ENCODE measurements at regions not wholly inside any gene's neighbourhood (a gene's known extent, or its start where the extent isn't known, plus 50 kb on each side); places are given as distances from the start of the nearest gene placed in this dataset.

DNA sequence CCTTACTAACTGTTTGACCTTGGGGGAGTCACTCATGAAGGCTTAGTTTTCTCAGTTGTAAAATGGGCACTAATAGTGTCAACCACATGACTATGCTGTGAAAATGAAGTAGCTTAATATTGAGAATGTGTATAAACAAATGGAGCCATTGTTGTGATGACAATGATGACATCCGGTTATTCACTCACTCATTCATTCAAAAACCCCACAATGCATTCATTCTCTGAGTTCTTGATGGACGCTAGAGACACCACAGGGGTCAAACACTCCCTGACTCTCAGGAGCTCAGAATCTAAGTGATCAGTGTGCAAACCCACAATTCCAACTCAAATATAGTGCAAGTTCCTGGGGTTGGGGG, 138.9 kb downstream of the FOXD2 start:
- H3K4me1 ChIP-seq, result peaks cover 15% of the 10 kb centered on the region
- intact Hi-C loops (cut with DNase I; ENCODE audit: low total_unique reads), result no loop called here
- DNase-seq, result no peak
- H3K27me3 ChIP-seq, result no peaks in the 10 kb centered on the region
- no peak overlapping the region for H3K27ac ChIP-seq
- WGBS, 2 donors, result 47 to 49% methylated on average over 2 of the region's 2 CpGs
- H3K9me3 ChIP-seq, result no peaks in the 10 kb centered on the region
- H3K4me3 ChIP-seq, result no peak overlapping the region
- TF ChIP-seq, protein P1, sequence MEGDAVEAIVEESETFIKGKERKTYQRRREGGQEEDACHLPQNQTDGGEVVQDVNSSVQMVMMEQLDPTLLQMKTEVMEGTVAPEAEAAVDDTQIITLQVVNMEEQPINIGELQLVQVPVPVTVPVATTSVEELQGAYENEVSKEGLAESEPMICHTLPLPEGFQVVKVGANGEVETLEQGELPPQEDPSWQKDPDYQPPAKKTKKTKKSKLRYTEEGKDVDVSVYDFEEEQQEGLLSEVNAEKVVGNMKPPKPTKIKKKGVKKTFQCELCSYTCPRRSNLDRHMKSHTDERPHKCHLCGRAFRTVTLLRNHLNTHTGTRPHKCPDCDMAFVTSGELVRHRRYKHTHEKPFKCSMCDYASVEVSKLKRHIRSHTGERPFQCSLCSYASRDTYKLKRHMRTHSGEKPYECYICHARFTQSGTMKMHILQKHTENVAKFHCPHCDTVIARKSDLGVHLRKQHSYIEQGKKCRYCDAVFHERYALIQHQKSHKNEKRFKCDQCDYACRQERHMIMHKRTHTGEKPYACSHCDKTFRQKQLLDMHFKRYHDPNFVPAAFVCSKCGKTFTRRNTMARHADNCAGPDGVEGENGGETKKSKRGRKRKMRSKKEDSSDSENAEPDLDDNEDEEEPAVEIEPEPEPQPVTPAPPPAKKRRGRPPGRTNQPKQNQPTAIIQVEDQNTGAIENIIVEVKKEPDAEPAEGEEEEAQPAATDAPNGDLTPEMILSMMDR (IDR thresholded peaks at IDR 0.05), result no peak
- TF ChIP-seq POLR2A (IDR thresholded peaks at IDR 0.05), result no peak
- no peaks in the 10 kb centered on the region for H3K36me3 ChIP-seq (ENCODE audit: low read depth, missing control alignments)

DNA sequence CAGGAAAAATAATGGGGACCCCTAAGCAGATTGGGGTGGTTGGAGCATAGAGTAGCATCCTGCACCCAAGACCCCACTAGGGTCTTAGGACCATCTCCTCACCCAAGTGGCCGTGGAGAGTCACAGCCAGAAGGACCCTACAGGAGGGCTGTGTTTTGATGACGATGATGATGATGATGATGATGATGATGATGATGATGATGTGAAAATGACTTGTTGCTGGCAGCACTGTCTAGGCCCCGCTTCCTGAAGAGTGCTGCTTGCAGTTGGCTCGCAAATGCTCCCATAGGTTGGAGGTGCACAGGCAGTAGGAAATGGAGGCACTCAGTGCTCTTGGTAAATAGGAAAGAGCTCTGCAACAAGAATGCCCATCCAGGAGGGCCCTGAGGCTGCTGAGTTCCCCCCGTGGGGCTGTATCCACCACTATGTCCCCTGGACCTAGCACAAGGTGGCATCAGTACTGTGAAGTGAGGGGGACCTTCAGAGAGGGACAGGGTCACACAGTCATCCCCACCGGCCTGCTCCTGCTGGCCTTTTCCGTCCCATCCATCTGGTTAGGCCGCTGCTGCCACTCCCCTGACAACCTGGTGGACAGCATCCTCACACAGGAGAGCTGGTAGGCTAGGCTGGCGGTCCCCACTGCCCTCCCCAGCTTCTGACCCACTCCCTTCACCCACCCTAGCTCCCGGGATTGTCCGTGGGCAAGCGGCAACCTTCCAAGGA, 139.6 kb downstream of the FOXD2 start:
- Histone ChIP-seq H3K4me1 (peaks cover 15% of the 10 kb centered on the region), H3K4me3 (no peak overlapping the region), H3K36me3 (ENCODE audit: low read depth, missing control alignments) (no peaks in the 10 kb centered on the region), H3K27ac (no peak overlapping the region), H3K27me3 (no peaks in the 10 kb centered on the region), H3K9me3 (no peaks in the 10 kb centered on the region)
- DNase-seq, result no peak
- WGBS, 2 donors, result 79 to 86% methylated on average over 11 to 12 of the region's 12 CpGs
- TF ChIP-seq, protein P1 (IDR thresholded peaks at IDR 0.05), result no peak
- no peak for TF ChIP-seq POLR2A (IDR thresholded peaks at IDR 0.05)
- intact Hi-C loops (cut with DNase I; ENCODE audit: low total_unique reads), result no loop called here

DNA sequence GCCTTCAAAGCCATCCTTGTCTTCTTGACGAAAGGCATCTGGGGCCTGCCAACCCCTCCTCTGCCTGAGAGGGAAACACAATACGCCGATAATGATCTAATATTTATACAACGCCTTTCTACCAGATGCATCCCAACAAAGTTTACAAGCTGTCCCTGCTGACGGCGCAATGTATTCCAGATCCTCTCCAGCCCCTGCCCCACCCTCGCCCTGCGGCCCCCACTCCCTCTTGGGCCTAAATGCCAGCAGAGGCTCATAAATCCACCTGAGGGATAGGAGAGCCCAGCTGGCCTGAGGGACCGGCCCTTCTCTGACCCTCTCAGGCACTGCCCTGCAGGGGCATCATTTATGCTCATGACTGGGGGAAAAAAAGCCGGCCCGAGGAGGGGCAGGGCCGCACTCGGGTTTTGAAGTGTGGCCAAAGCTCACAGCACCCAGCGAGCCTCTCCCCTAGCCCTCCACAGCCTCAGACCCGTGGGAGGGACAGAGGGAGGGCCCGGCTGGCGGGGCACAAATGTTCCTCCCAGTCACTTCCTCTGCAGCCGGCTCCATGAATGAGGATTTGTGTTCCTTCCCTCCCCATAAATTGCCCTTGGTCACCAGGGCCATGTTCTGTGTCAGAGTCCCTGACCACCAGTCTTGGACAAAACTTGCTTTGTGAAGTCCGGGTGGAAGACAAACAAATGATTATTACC, 140.3 kb downstream of the FOXD2 start:
- Histone ChIP-seq H3K4me3 (no peak overlapping the region), H3K27ac (peak overlapping the region in 1 of 2 donors; percentile 15), H3K36me3 (ENCODE audit: low read depth, missing control alignments) (no peaks in the 10 kb centered on the region), H3K27me3 (no peaks in the 10 kb centered on the region), H3K4me1 (peaks cover 15% of the 10 kb centered on the region), H3K9me3 (no peaks in the 10 kb centered on the region)
- intact Hi-C loops (cut with DNase I; ENCODE audit: low total_unique reads), result no loop called here
- peak; percentile 75 for DNase-seq
- 38 to 41% methylated on average over 18 to 19 of the region's 19 CpGs for WGBS, 2 donors
- no peak for TF ChIP-seq POLR2A (IDR thresholded peaks at IDR 0.05)
- TF ChIP-seq, protein P1 (IDR thresholded peaks at IDR 0.05), result no peak

DNA sequence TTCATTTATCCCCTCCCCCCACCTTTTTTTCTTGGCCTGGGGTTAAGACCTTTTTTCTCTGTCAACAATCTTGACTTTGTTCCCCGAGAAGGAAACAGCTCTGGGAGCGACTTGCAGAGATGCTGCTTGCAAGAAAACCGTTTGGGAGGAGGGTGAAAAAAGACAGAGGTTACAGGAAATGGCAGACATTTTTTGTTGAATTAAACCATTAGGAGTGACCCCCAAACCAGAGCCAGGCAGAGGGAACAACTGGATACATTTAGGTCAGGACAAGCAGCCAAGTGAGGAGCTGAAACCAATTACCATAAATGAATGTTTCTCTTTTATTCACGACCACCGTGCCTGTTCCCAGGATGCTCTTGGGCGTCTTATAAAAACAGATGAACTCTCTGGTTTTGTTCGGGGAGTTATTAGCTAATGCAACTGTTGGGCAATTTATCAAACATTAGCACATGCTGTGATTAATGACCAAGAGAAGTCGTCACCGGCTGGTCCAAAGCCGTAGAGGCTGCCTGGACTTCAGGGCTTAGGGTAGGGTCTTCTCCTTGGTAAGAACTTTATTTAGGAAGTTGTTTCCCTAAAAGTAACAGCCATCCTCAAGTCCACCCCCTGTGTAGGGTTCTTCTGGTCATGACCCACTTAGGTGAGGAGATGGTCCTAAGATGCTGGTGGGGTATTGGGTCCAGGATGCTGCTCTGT, 141.0 kb downstream of the FOXD2 start:
- intact Hi-C loops (cut with DNase I; ENCODE audit: low total_unique reads), result no loop called here
- no peaks in the 10 kb centered on the region for H3K9me3 ChIP-seq
- H3K4me3 ChIP-seq, result no peak overlapping the region
- H3K27me3 ChIP-seq, result no peaks in the 10 kb centered on the region
- DNase-seq, result no peak
- H3K4me1 ChIP-seq, result peaks cover 15% of the 10 kb centered on the region
- TF ChIP-seq POLR2A (IDR thresholded peaks at IDR 0.05), result no peak
- TF ChIP-seq, protein P1 (IDR thresholded peaks at IDR 0.05), result no peak
- H3K36me3 ChIP-seq (ENCODE audit: low read depth, missing control alignments), result no peaks in the 10 kb centered on the region
- peak overlapping the region; percentile 15 to 46 for H3K27ac ChIP-seq
- WGBS, 2 donors, result 31 to 53% methylated on average over 10 of the region's 10 CpGs
